Fibroblast of upper back skin (primary cell): ENCODE measurements at regions not wholly inside any gene's neighbourhood (a gene's known extent, or its start where the extent isn't known, plus 50 kb on each side); places are given as distances from the start of the nearest gene placed in this dataset.
A peak's percentile ranks its signal among the peaks of the same experiment; 100 is the strongest.
"Not testable (repeated sequence)": the region's sequence is repeated elsewhere in the genome, so short reads cannot be mapped to it uniquely, and the experiment has no call there.

Source experiments
- DNase-seq: peaks from one replicate; pipeline ENCODE4 v3.0.0-alpha.2; 2013

GRCh38 chr2:153420394-153420793 is 58.2 kb downstream of the RPRM start:
- DNase-seq = no peak

- DNase-seq = no peak
Measured at GRCh38 chr2:153417077-153417476, 61.5 kb downstream of the RPRM start.

- no peak for DNase-seq
Measured at GRCh38 chr2:153416071-153416470, 62.5 kb downstream of the RPRM start.

GRCh38 chr2:153408710-153409385 is 69.7 kb downstream of the RPRM start:
- DNase-seq = no peak

- DNase-seq = no peak
Measured at GRCh38 chr2:153405196-153405595, 73.4 kb downstream of the RPRM start.

- no peak for DNase-seq
Measured at GRCh38 chr2:153404792-153405191, 73.8 kb downstream of the RPRM start.

GRCh38 chr2:153403940-153404339 is 74.6 kb downstream of the RPRM start:
- no peak for DNase-seq

GRCh38 chr2:153403352-153403751 is 75.2 kb downstream of the RPRM start:
- DNase-seq = not testable (repeated sequence)

GRCh38 chr2:153394686-153395085 is 83.9 kb downstream of the RPRM start:
- DNase-seq = peak; percentile 9

GRCh38 chr2:153394247-153394646 is 84.3 kb downstream of the RPRM start:
- DNase-seq = peak; percentile 6

- no peak for DNase-seq
Measured at GRCh38 chr2:153393518-153393917, 85.0 kb downstream of the RPRM start.

- no peak for DNase-seq
Measured at GRCh38 chr2:153391131-153391530, 87.4 kb downstream of the RPRM start.

- peak; percentile 75 for DNase-seq
Measured at GRCh38 chr2:153388246-153388645, 90.3 kb downstream of the RPRM start.

- DNase-seq = no peak
Measured at GRCh38 chr2:153387203-153387602, 91.4 kb downstream of the RPRM start.

- DNase-seq = peak; percentile 75
Measured at GRCh38 chr2:153386481-153386897, 92.1 kb downstream of the RPRM start.

GRCh38 chr2:153373510-153374279 is 104.9 kb downstream of the RPRM start:
- no peak for DNase-seq

- DNase-seq = no peak
Measured at GRCh38 chr2:153360239-153360638, 118.3 kb downstream of the RPRM start.

GRCh38 chr2:153354377-153354776 is 124.2 kb downstream of the RPRM start:
- no peak for DNase-seq

GRCh38 chr2:153349603-153350002 is 129.0 kb downstream of the RPRM start:
- no peak for DNase-seq

GRCh38 chr2:153347818-153348495 is 130.6 kb downstream of the RPRM start:
- no peak for DNase-seq

- DNase-seq = no peak
Measured at GRCh38 chr2:153320879-153321278, 157.7 kb downstream of the RPRM start.

GRCh38 chr2:153311432-153311831 is 167.1 kb downstream of the RPRM start:
- no peak for DNase-seq

- no peak for DNase-seq
Measured at GRCh38 chr2:153308466-153308865, 170.1 kb downstream of the RPRM start.

- no peak for DNase-seq
Measured at GRCh38 chr2:153307223-153307622, 171.3 kb downstream of the RPRM start.
